NCI-H345 treated with DMSO at 0.1 percent for 48 hours (cell line): ENCODE measurements at regions not wholly inside any gene's neighbourhood (a gene's known extent, or its start where the extent isn't known, plus 50 kb on each side); places are given as distances from the start of the nearest gene placed in this dataset.
"Not testable (repeated sequence)": the region's sequence is repeated elsewhere in the genome, so short reads cannot be mapped to it uniquely, and the experiment has no call there.

ENCODE experiments used
- DNase-seq: peaks from one replicate; lab custom pipeline; 2025; ENCODE audit not compliant: unreplicated experiment; lab: John Stamatoyannopoulos, UW

- DNase-seq: no peak
These were observed 503.7 kb downstream of the SLC6A15 start for GRCh38 chr12:84408936-84409335.

GRCh38 chr12:84406720-84407119 lies 505.9 kb downstream of the SLC6A15 start:
- DNase-seq: not testable (repeated sequence)

- no peak for DNase-seq
These were observed 514.8 kb downstream of the SLC6A15 start for GRCh38 chr12:84397846-84398245.

- DNase-seq: no peak
These were observed 515.3 kb downstream of the SLC6A15 start for GRCh38 chr12:84397263-84397662.

- not testable (repeated sequence) for DNase-seq
These were observed 521.4 kb downstream of the SLC6A15 start for GRCh38 chr12:84391176-84391575.

- DNase-seq: no peak
These were observed 528.2 kb downstream of the SLC6A15 start for GRCh38 chr12:84384384-84384783.

- DNase-seq: not testable (repeated sequence)
These were observed 530.1 kb downstream of the SLC6A15 start for GRCh38 chr12:84382486-84382885.

GRCh38 chr12:84376320-84376719 lies 536.3 kb downstream of the SLC6A15 start:
- no peak for DNase-seq

DNA sequence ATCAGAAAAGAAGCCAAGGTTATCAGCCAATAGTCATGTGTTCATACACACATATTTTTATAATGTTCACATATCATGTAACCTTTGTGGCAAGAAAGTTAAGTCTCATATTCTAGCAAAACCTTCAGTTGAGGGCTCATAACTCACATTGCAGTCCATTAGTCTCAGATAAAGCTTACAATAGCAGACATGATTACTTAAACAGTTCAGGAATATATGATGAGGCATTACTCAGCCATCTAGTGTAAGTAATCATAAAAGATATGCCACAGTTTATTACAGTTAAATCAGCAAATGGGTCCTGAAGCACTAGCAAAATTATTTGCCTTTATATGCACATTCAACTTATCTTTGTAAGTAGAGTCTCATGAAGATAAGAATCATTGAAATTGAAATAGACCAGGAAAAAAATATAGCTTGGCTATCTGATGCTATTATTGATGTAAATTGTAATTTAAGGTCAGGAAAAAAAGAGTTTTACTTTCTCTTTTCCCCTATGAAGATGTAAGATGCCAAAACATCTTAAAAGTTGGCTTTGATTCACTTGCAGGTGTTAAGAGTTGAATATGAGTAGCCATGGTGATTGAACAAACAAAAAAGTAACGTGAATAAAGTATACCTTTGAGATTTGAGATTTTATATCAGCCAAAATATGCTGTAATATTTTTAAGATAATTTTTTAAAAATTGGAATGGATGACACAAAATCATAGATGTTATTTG lies 537.0 kb downstream of the SLC6A15 start:
- no peak for DNase-seq

- DNase-seq: no peak
These were observed 550.1 kb downstream of the SLC6A15 start for GRCh38 chr12:84362552-84362897.

GRCh38 chr12:84361651-84362551 lies 550.7 kb downstream of the SLC6A15 start:
- DNase-seq: no peak

- DNase-seq: no peak
These were observed 555.3 kb downstream of the SLC6A15 start for GRCh38 chr12:84357314-84357713.

GRCh38 chr12:84356224-84356623 lies 556.4 kb downstream of the SLC6A15 start:
- DNase-seq: no peak

DNA sequence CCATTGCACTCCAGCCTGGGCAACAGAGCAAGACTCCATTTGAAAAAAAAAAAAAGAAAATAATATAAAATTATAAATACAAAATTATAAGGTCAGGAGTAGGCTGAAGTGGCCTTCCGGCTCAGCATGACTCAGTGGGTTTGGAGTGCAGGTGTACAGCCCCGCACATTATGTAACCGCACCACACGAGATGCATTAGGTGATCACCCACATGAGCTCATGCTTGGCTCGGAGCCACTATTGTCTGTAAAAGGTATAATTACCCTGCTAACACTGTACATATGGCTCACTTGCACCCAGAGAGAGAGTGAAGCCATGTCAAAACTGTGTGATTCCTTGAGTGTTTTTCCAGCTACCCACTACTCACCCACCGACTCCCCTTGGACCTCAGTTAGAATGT lies 557.0 kb downstream of the SLC6A15 start:
- no peak for DNase-seq

- DNase-seq: no peak
These were observed 564.0 kb downstream of the SLC6A15 start for GRCh38 chr12:84348582-84348981.

- no peak for DNase-seq
These were observed 571.0 kb downstream of the SLC6A15 start for GRCh38 chr12:84341467-84342193.

- no peak for DNase-seq
These were observed 576.4 kb downstream of the SLC6A15 start for GRCh38 chr12:84336231-84336630.

DNA sequence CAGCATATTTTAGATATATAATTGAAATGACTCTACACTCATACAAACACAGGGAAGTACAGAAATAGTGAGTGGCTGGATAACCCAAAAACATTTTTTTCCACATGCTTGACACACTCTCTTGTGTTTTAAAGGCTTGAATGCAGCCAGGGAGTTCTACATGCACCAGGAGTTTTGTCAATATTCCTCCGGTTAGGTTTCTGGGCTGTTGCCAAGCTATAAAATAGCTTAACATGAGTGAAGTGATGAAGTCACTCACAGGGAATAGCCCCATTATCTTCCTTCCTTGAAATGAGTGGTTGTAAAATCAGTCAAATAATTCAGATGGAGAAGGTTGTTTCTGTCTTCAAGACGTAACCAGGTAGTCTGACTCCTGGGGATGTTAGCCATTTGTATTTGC lies 582.7 kb downstream of the SLC6A15 start:
- DNase-seq: no peak

GRCh38 chr12:84315926-84316325 lies 596.7 kb downstream of the SLC6A15 start:
- no peak for DNase-seq

DNA sequence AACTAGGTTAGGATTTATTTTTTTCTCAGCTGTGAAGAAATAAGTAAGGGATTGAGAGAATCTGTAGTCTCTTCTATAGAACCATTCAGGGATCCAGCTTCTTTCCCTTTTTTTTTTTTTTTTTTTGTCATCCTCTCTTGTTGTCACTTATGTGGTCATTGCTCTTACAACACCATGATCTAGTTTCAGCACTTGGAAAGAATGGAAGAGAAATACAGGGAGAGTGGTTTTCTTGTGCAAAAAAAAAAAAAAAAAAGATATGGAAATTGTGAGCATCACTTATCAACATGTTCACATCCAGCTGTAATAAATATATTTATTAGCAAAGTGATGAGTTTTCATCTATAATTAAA lies 599.3 kb downstream of the SLC6A15 start:
- no peak for DNase-seq

- DNase-seq: no peak
These were observed 604.4 kb downstream of the SLC6A15 start for GRCh38 chr12:84308211-84308610.

- no peak for DNase-seq
These were observed 607.5 kb downstream of the SLC6A15 start for GRCh38 chr12:84305144-84305543.
